Head of caudate nucleus (tissue), 42 donors: ENCODE measurements at regions not wholly inside any gene's neighbourhood (a gene's known extent, or its start where the extent isn't known, plus 50 kb on each side); places are given as distances from the start of the nearest gene placed in this dataset.

Experiments used
- DNase-seq, 42 donors: peaks; one replicate each; pipeline versions ENCODE4 v3.0.0 to v3.0.0-alpha.2; 2020 to 2021; ENCODE audit warnings: mixed read lengths in 7 of 42
- intact Hi-C: fragments of 100-400 bp; cut with DNase I; formaldehyde crosslinking; loops from one replicate; pipeline ENCODE4 v1.15.0; 2022

DNA sequence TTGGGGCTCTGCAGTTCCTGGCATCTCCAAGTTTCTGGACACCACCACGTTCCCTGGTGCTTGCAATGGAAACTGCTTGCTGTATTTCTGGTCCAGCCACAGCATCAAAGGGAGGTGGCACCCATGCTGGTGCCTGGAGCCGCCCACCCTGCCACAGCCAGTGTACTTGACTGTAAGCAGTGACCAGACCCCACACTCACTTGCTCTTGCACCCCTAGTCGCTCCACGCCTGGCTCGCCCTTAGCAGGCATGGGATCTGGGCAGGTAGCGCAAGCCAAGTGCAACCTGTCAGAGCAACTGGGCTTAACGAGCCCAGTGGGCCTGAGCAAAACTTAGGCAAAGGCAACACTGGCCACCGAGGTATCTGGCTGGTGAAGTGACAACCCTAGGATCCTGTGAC is 648.2 kb upstream of the PCDH9 start:
- intact Hi-C loops: no loop called here
- DNase-seq: no peak

DNA sequence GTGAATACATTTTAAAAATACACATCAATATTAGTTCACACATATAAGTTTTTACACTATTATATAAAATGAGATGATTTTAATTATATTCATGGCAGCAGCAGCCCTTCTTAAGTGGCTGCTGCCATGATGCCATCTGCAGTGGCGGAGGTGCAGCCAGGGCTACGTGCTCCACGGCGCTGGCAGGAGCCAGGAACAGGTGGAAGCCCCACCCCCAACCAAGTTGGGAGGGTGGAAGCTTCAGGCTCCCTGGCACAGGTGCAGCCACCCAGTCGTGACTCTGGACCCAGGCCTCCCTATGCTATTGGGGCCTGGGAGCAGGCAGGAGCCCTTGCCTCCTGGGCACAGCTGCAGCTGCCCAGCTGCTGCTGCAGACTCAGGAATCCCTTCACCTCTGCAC is 646.9 kb upstream of the PCDH9 start:
- DNase-seq: no peak
- intact Hi-C loops: no loop called here

DNA sequence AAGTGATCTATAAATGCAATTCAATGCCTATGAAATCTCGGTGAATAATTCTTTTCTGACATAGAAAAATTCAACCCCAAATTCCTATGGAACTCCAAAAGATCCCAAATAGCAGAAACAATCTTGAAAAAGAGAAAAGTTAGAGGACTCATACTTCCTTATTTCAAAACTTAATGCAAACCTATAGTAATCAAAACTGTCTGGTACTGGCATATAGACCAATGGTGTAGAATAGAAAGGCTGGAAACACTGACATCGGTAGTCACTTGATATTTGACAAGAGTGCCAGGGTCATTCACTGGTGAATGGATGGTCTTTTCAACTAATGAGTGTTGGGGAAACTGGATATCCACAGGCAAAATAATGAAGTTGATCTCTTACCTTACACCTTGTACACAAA is 637.1 kb upstream of the PCDH9 start:
- intact Hi-C loops: no loop called here
- no peak for DNase-seq

DNA sequence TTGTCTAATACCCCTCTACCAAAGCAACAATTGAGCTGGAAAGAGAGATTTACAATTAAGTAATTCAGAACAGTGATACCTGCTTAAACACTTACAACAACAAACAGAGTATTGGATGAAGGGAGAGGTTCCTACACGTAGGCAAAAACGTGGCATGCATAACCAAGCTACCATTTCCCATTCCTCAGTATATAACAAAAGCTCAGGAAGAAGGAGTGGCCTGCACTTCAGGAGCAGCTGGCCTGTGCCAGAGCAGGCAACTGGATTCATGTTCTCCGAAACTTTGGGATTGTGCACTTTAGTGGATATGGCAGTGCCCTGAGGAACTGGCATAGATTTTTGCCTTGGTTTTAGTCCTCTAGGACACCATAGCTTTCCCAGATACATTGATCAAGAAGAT is 630.2 kb upstream of the PCDH9 start:
- DNase-seq: no peak
- intact Hi-C loops: no loop called here

DNA sequence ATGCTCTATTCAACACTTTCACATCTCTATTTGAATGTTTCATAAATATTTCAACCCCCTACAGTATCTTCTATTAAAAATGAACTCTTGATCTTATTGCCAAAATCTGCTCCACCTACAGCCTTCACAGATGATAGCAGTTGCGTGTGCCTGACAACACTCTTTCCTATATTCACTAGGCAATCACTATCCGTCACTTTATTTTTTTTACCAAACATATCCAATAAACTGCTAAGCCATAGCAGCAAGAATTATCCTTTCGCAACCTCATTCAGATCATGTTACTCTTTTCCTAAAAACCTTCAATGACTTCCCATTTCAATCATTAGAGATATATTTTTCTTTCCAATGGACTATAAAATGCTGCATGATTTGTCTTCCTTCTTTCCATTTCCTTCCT is 629.8 kb upstream of the PCDH9 start:
- no peak for DNase-seq
- intact Hi-C loops: no loop called here

DNA sequence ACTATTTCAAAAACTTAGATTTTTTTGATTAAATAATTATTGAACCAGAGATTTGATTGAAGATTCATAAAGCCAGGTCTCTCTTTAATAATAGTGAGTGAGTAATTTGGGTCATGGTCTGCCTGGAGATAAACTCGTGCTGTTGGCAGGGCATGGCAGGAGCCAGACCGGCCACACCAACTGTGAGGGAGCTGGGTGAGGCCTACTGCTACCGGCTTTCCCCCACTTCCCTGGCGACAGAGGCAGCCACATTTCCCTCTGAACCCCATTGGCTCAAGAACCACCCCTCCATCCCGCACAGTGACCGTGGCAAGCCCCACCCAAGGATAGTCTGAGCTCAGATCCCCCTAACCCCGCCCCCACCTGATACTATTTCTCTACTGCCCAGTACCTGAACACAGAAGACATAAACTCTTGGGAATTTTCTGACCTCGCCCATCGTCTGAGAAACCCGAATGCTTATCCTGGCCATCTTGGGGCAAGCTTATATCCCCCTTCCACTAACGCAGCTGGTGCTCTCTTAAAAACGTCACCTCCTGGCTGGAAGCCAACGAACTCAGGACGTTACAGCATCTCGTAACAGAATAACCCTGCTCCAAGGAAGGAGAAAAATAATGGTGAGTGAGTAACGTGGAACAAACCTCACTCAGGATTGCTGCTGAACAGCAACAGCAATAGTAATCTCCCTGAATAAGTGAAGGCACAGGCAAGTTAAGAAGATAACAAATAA is 627.6 kb upstream of the PCDH9 start:
- no peak for DNase-seq
- intact Hi-C loops: no loop called here

DNA sequence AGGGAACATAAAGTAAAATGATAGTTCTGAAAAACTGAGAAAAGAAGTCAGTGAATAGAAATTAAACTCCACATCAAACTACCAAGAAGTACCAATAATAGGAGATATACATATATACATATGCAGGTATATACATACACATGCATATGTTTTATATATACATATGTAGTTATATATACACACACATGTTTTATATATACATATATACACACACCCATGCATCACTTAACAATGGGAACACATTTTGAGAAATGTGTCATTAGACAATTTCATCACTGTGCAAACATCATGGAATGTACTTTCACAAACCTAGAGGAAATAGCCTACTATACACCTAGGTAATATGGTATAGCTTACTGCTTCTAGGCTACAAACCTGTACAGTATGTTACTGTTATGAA is 626.8 kb upstream of the PCDH9 start:
- intact Hi-C loops: no loop called here

DNA sequence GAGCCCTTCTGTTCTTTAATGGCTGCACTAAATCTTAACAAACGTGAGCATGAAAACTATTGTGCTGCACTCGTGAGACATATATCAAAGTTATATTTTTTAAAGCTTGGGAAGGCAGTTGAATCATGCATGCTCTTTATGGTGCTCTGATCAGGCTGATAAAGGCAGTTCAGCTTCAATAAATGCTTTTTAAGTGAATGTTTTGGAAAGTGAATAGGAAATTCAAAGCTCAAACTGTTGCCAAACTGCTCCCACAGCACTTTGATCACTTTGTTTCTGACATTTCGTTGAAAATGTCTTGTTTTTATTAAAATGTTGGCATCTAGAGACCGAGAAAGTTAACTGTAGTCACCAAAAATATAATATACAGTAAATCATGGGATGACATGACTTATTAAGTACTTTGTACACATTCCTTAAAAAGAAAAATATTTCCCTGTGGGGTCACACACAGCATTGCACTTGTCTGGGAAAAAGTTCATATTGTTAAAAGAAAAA is 625.7 kb upstream of the PCDH9 start:
- no peak for DNase-seq
- intact Hi-C loops: no loop called here

More for the DNA sequence above, 626.8 kb upstream of the PCDH9 start:
- no peak for DNase-seq

DNA sequence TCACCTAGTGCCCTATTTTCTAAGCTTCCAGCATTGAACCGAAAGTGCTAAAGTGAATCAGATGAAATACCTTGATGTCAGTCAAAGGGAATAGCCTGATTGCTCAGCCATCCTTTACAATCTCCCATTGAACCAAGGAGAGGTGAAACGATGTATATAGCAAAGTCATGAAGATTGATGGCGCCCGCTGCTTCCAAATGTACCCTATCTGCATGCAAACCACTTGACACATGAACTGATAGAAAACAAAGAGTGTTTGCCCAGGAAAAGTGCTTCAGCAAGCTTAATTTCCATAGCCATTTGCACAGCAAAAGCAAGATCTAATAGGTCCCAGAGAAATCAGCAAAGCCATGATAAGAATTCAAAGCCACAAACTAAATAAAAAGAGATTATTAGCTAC is 624.9 kb upstream of the PCDH9 start:
- no peak for DNase-seq
- intact Hi-C loops: no loop called here

DNA sequence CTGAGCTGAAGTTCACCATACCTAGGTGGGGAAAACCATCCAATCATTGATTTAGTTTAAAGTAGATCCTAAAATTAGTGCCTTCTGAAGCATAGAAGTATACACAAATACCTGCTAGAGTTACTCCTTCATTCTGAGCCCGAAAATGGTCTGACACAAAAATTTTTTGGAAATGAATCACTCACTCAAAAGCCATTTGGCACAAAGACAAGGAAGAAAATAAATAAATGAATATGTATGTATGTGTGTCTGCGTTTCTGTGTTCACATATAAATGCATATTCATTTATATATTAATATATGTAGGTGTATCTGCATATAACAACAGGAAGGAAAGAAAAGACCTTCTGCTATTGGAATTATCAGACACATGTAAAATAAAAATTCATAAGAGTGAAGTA is 614.4 kb upstream of the PCDH9 start:
- intact Hi-C loops: no loop called here

DNA sequence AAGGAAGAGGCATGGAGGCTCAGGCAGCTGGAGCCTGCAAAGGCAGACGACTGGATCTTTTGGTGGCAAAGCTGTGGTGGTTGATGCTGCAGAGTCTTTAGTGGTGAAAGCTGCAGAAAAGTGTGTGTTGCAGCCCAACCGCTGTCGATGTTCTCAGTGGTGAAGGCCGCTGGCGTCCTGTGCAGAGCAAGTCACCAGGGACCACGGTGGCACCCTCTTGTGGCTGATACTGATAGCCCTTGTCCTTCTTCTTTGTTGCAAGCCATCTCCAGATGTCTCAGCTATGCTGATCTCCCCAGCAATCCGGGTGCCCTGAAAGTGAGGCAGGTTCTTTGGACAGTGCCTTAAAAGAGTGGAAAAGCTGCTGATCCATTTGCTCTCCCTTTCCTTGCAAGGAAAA is 610.9 kb upstream of the PCDH9 start:
- intact Hi-C loops: no loop called here
- no peak for DNase-seq

More for the DNA sequence above, 614.4 kb upstream of the PCDH9 start:
- no peak for DNase-seq

DNA sequence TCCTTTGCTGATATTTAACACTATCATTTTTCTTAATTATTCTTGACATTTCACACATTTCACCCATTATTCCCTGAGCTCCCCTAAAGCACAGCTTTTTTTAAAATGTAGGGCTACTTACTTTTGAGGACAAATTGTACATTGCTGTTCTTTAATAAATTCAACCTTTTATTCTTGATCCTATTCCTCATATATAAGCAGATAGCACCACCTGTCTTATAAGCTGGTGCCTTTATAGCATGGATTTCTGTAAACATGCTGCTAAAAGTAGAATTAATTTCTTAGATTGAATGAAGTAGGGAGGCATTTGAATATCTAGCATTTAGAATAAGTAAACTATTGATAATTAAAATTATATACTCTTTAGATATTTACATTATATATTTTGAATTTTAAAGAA is 603.4 kb upstream of the PCDH9 start:
- DNase-seq: no peak
- intact Hi-C loops: no loop called here

DNA sequence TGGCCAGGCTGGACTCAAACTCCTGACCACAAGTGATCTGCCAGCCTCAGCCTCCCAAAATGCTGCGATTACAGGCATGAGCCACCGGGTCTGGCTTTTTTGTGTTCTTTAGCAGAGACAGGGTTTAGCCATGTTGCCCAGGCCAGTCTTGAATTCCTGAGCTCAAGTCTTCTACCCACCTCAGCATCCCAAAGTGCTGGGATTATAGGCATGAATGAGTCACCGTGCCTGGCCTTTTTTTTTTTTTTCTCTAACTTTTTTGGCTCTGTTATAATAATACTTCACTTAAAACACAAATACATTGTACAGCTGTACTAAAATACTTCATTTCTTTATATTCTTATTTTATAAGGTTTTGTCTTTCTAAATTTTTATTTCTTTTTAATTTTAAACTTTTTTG is 599.5 kb upstream of the PCDH9 start:
- intact Hi-C loops: no loop called here
- no peak for DNase-seq

DNA sequence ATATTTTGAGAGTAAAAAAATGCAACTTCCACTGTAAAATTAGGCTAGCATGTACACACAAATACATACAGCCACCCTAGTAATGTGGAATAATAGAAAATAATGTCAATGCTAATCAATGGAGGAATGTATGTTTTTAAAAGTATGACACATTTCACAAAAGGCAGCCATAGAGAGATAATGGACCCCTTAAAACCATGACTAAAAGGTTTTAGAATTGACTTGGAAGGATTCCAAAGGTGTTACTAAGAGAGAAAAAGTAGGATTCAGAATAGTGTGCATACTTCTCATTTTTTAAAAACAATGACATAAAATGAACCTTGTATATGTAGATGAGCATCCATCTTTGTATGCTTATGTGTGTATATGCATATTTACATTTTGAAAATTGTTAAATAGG is 597.9 kb upstream of the PCDH9 start:
- intact Hi-C loops: no loop called here
- DNase-seq: no peak

DNA sequence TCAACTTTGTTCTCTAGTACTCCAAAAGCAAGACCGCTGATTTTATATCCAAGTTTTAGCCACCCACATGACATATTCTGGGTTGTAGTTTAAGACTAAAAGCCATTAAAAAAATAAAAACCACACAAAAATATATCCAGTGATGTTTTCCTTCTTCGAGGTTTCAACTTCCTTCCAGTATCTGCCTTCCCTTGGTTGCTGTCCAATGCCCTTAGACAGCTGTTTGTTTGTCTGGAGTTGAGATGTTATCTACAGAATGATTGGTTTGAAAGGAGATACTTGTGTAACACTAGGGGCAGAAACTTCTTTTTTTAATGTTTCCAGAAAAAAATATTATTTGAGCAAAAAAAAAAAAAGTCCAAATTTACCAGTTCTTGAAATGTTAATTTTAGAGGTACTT is 591.5 kb upstream of the PCDH9 start:
- DNase-seq: no peak
- intact Hi-C loops: no loop called here

DNA sequence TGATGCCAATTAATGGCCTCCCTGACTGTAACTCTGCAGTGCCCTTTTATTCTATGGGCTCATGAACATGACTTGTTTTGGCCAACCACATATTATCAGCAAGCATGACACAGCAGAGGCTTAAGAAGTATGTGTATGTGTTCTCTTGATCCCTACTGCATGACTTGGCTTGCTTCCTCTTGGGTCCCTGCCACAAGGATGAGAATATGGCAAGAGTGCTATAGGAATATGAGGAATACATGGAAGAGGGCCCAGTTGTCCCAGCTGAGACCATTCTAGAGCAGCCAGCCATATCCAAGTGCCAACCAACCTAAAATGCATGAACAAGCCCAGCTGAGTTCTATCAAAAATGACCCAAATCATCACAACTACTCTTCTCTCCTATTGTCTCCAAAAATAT is 576.7 kb upstream of the PCDH9 start:
- intact Hi-C loops: no loop called here
- no peak for DNase-seq

DNA sequence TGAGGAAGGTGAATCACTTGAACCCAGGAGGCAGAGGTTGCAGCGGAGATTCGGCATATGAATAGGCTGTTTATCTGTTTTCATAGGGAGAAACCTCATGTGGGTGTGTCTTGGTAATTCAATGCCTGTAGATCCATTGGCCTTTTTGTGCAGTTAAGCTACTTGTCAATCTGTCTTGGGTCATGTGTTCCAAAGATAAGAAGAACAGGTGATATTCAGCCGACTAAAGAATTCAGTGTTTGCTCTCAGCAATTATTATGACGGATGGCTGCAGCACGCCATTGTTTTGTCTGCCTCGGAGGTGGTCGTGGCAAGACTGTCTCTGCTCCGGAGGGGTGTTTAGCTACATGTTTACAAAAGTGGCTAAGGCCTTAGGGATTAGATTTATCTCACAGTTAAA is 573.0 kb upstream of the PCDH9 start:
- DNase-seq: no peak
- intact Hi-C loops: no loop called here

DNA sequence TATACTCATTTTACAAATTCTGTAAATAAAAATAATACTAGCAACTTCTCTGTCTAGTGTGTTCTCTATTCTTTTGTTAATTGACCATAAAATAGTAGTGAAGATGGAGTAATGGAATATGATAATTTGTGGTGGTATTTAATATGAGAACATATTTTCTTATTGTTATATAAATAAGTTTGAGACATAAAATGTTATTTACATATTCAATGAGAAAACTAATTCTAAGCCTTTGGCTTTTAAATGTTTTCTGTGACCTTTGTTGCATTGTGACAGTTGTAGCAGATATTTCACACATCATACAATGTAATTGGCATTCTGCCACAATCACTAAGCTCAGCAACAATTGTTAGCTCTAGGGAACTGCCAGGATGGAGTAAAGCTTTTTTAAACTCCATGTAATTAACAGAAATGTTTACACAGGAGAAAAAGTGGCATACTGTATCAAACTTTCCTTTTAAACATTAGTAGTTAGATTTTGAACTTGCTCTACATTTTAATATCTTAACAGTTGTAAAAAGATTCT is 562.1 kb upstream of the PCDH9 start:
- no peak for DNase-seq
- intact Hi-C loops: no loop called here

DNA sequence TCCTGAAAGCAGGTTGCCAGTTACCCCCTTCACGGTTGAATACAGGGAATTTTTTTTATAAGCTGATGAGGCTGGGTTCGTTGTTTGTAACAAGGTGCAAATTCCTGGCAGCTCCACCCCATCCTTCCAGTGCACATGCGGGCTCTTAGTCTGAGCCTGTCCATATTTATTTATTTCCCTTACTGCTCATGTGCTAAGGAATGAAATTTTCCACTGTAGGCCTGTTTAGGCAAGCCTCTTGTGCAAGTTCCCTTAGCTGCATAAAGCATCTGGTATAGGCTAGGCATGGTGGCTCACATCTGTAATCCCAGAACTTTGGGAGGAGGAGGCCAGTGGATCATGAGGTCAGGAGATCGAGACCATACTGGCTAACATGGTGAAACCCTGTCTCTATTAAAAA is 560.9 kb upstream of the PCDH9 start:
- no peak for DNase-seq
- intact Hi-C loops: no loop called here

DNA sequence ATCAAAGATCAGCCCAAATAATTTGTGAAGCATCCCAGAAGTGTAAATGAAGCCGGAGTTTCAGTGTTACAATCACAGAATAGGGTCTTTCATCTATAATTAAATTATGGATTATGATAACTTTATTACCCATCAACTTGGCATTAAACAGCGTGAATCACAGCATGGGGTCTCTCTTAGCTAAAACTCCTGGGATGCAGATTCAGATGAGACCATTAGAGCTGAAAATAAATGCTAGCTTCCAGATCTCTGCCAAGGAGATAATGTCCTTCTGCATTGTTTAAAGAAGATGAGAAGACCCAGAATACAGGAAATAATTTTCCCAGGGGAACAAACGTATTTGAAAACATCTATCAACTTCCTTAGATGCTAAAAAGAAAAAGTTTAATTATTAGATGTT is 546.0 kb upstream of the PCDH9 start:
- no peak for DNase-seq
- intact Hi-C loops: no loop called here

DNA sequence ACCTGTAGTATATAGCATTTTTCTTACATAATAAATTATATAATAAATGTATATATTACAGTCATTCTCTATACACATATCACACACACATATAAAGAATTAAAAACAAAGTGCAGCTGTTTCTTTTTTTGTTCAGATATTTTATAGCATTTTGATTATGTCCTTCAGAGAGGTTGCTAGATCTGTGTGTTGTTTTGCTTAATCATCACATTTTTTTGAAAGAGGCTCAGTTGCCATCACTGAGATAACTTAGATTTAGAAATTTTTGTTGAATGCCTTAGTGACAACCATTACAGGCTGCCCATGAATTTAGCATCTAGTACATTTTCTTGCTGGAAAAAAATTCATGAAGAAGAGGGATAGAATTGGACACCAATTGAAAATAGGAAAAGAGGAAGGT is 545.2 kb upstream of the PCDH9 start:
- intact Hi-C loops: no loop called here
- no peak for DNase-seq
